Activated CD4-positive, alpha-beta T cell treated with anti-CD3 and anti-CD28 coated beads for 1 hour (primary cell): ENCODE measurements at regions not wholly inside any gene's neighbourhood (a gene's known extent, or its start where the extent isn't known, plus 50 kb on each side); places are given as distances from the start of the nearest gene placed in this dataset.
"Not testable (repeated sequence)": the region's sequence is repeated elsewhere in the genome, so short reads cannot be mapped to it uniquely, and the experiment has no call there.

ENCODE experiments used
- DNase-seq: peaks from one replicate; pipeline ENCODE4 v3.0.0-alpha.2; 2020

DNA sequence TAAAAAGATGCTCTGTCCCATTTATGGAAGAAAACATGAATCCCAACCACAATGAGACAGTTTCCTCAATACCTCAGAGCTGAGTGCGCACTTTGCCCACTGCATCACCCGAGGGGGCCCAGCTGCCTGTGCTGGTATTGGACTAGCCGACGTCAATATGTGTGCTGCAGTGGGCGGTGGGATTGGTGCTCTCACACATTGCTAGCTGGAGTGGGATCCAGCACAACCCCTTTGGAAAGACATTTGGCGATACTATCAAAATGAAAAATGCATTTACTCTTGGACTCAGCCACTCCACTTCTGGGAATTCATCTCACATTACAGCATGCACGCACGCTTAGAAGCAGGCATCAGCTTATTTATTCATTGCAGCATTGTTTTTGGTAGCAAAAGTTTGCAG is 289.2 kb upstream of the FOXF1 start:
- DNase-seq: no peak

DNA sequence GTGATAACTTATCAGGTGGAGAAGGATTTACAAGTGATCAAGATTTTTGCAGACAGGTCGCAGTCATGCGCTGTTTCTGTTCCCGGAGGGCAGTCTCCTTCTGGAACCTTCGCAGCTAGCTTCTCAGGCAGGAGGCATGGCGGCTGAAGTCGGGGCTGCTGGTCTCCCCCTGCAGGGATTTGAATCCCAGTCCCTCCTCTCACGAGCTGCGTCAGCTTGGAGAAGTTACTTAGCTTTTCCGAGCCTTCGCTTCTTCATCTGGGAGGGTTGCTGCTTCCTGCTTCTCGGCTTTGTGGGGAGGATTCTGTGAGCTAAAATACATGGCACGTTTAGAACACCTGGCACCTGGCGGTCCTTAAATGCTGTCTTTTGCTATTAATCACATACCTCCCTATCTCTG is 287.8 kb upstream of the FOXF1 start:
- no peak for DNase-seq

DNA sequence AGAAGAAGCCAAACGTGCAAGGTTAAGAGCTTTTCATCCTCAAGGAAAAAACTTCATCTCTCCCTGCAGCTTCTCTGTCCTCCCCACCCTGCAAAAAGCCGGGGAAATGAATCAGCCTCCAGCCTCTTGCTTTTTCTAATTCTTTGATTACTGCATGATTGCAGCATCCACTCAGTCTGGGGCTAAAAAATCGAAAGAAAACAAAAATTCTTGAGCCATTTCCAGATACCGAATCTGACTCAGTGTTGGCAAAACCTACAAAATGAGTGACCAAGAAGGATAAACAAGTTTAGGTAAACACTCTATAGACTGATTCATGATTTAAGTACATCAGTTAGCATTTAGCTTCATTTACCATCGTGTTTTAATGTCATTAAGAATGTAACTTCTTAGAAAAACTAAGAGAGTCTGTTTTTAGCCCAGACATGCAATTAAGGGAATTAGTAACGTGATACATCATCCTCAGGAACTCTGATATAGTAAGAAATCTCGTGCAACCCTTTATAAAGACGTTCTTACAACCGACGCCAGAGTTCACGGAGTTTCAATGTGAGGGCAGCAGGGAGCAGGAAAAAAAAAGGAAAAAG is 287.3 kb upstream of the FOXF1 start:
- no peak for DNase-seq

DNA sequence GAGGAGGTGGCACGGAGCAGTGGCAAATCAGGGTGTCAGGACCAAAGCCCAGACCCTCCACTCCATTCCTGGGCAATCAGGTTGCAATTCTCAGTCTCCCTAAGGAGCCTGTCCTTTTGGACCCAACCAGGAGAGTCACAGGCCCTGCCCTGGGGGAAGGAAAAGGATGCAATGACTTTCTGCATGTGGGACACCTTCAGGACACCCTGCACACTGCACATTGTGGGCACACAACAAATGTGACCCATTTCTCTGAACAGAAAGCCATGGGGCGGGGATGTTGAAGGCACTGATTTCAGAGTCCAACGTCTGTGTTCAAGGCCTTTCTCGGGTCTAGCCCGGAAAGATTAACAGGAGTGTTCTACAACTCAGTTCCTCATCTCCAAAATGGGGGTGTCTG is 286.2 kb upstream of the FOXF1 start:
- DNase-seq: no peak

DNA sequence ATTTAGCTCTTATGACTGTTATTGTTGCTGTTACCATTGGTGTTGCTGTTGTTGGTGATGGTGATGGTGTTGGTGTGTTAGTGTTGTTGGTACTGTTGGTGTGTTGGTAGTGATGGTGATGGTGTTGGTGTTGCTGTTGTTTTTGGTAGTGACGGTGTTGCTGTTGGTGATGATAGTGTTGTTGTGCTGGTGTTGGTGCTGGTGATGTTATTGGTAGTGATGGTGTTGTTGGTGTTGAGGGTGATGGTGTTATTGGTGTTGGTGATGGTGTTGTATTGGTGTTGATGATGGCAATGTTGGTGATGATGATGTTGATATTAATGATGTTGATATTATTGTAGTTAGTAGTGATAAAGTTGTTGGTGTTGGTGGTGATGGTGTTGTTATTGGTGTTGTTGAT is 285.7 kb upstream of the FOXF1 start:
- no peak for DNase-seq

DNA sequence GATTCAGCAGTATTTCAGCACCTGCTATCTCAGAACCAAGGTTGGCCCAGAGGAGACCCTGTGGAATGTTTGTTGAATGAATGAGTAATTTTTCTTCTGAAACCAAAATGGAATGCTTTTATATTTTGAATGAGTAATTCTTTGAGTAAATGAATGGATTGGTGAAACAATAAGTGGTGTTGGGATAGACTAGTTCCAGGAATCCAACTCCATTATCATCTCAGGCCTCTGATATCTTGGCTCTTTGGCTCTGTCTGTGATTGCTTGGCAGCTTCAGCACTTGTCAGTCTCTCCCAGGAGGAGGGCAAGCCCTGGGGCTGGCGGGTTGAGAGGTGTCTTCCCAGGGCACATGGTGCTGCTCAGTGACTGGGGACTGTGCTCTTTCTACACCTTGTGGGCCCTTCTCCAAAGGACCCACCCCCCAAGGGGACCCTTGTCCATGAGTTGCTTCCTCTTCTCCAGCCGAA is 284.4 kb upstream of the FOXF1 start:
- DNase-seq: no peak

DNA sequence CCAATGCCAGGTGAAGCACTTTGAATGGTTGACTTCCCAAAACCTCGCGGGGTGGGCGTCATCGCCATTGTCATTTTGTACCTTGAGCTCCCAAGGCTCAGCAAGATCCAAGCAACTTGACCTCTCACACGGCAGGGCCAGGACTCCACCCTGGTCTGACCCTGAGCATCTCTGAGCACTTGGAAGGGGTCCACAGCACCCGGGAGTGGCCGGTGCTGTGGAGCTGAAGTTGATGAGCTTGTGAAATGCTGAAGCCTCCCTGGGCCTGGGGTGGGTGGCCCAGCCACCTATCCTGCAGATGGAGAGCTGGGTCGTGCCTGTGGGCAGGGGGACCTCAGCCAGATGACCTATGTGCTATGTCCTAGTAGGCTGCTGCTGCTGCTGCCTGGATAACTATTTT is 283.3 kb upstream of the FOXF1 start:
- no peak for DNase-seq

DNA sequence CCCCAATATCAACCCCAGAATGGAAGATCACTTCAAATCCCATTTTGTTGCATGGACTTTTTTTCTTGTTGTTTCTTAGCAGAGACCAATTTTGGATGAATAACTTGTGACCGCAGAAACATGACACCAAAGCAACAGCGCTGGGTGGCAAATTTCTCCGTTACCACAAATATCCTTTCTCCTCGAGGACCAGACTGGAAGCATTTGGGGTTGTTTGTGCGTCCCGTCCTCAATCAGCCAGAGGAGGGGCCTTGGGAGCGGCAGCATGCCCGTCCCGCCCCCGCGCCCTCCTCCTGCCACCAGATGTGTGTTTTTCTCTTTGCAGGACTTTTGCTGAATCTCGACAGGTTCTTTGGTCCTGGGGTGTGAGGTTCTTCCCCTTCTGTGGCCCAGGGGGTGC is 282.5 kb upstream of the FOXF1 start:
- no peak for DNase-seq

DNA sequence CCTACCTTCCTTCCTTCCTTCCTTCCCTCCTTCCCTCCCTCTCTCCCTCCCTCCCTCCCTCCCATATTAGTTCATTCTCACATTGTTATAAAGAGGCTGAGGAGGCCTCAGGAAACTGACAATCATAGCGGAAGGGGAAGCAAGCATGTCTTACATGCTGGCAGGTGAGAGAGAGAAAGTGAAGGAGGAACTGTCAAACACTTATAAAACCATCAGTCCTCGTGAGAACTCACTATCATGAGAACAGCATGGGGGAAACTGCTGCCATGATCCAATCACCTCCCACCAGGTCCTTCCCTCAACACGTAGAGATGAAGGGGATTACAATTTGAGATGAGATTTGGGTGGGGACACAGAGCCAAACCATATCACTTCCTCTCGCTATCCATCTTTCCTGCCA is 281.6 kb upstream of the FOXF1 start:
- DNase-seq: no peak

DNA sequence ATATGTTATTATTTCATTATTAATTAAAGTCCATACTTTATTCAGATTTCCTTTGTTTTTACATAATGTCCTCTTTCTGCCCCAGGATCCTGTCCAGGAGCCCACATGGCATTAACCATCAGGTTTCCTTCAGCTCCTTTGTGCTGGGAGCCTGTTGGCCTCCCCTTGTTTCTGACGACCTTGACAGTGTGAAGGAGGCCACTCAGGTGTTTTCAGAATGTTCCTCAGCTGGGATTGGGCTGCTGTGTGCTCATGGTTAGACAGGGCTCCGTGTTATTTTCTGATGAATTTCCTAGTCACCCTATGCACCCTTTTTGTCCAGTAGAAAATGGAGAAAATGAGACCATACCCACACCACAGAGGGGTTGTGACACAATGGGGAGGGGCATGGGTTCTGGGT is 281.0 kb upstream of the FOXF1 start:
- no peak for DNase-seq

DNA sequence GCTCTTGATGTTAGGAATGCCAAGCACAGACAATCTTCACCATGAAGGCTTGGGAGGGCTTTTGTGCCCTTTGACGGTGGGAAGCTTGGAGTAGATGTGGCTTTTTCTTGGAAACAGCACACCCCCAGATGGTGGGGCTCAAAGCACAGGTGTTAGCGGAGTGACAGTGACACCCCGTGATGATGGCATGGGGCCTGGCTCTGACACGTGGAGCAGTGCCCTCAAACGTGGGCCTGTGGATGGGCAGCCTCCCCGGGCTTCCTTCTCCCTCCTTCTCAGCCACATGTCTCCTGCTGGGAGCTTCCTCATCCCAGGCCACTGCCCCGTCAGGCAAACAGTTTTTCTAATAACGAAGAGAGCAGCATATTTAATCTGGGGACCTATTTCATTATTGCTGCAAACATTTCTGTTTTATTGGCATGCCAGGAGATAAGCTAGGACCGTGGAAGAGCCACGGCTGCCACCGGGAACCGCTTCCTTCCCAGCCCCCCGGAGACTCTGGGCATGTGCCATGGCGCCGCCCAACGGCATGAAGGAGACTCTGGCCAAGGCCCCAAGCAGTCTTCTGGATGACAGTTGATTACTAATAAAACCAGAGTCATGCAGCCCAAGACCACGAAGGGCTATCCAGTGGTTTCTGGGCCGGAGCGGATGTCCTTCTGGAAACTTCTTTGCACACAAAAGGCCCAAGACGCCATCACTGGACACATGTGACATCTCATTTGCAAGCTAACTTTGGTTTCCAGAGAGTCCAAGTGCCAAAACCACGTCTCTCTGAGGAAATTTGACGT is 280.3 kb upstream of the FOXF1 start:
- no peak for DNase-seq

DNA sequence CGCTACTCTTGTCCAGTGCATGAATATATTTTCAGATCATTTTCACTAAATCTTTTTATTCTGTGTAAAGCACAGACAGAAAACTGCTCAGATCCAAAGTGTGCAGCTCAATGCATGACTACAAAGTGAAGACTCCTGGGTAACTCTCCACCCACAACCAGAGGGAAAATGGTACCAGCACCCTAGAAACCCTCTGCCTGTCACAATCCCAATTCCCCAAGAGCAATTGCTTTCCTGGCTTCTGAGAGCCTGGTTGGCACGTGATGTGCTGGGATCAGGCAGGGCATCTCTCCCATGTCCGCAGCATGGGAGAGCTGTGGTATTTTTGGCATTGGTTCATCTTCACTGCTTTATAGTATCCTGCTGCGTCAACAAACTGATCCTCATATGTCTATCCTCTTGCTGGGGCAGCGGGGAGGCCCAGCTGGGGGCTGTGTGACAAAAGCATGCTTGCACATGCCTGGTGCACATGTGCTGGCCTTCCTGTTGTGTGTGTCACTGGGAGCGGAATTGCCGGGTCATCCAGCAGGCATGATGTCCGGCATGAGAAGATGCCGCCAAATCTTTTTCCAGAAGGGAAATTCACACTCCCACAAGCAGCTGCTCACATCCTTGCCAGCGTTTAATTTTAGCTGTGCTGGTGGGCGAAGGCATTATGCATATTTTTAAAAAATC is 278.9 kb upstream of the FOXF1 start:
- no peak for DNase-seq

DNA sequence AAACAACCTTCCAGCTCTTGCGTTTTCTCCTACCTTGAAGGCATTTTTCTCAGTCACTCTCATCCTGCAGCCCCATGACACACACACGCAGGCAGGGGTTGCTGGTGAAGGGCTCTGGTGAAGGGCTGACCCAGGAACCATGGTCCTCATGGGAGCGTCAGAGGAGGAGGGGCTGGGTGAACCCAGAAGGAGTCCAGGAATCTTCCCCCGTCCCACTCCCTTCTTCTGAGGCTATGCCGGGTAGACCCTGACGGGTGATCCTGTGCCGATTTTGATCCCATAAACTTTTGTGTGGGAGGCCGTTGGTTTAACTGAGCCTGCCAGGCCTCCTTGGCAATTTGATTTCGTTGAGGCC is 278.4 kb upstream of the FOXF1 start:
- DNase-seq: no peak

DNA sequence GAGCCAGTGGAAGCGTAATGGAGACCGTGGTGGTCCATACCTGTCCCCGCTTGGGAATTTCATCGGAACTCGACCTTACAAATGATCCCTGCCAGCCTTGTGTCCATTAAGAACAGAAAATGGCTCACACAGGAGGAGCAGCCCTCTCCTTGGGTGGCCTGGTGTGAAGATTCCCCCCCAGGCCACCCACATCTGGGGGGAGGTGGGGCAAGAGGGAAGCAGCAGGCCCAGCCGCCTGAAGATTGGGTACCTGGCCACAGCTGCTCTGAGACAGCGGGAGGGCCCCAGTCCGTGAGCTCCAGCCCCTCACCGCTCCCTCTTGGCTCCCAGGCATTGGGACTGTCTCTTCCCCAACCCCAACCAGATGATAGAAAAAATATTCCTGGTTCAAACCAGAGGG is 277.8 kb upstream of the FOXF1 start:
- no peak for DNase-seq

DNA sequence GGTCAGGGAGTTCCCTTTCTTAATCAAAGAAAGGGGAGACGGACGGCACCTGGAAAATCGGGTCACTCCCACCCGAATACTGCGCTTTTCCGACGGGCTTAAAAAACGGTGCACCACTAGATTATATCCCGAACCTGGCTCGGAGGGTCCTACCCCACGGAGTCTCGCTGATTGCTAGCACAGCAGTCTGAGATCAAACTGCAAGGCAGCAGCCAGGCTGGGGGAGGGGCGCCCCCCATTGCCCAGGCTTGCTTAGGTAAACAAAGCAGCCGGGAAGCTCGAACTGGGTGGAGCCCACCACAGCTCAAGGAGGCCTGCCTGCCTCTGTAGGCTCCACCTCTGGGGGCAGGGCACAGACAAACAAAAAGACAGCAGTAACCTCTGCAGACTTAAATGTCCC is 276.8 kb upstream of the FOXF1 start:
- DNase-seq: not testable (repeated sequence)

DNA sequence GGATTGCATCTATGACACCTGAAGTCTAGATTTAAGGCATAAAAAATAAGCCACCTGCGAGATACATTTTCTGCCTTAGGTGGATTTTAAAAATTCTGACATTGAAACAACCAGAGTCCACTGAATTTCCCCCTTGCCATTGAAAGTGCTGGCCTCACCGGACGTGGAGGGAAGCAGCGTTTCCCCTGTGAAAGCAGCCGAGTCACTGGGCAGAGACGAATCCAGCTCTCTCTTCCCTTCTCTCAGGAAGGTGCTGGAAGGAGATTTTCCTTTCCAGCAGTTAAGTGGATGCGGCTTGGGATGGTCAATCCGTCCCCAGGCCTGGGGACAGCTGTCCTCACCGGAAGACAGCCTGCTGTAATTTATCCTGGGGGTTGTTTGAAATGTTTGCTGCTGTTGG is 270.9 kb upstream of the FOXF1 start:
- no peak for DNase-seq

DNA sequence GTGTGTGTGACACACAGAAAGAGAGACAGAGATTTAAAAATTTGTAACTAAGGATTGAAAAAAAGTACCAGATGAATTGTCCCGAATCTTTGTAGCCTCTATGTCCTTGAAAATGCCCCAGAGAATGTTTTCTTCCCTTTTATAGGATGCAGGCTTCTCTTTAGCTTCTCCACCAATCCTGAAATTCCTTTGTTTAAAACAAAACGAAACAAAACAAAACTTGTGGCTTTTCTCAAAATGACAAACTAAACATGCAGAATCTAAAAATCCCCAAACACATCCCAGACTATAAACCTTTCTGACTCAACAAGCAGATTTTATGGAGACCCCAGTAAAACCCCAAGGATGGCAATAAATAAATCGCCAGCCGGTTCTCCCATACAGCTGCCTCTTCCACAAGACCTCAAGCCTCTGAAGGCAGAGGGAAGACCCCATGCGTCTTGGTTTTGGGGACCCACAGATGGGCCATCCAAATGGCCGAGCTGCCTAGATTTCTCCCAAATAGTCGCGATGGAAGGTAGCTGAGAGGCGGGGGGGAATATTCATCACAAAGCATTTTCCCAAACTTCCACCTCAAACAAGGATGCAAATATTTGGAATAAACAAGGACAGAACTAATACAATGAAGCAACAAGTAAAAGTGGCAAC is 269.5 kb upstream of the FOXF1 start:
- DNase-seq: no peak

DNA sequence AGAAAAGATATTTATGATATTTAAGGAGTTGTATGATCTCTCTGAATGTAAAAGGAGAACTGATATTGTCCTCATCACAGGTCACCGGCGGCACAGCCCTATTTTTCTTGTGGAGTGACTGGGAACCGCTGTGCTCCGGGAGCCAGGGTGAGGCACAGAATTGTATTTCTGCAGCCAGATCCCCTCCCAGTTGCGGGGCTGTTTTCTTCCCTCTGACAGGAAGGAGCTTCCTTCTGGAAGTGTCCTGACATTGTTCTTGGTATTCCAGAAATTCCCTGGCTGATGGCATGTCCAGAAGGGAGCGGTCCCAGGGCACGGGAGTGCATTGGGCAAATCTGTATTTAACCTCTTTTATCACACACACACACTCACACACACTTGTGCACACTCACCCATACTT is 268.6 kb upstream of the FOXF1 start:
- no peak for DNase-seq

DNA sequence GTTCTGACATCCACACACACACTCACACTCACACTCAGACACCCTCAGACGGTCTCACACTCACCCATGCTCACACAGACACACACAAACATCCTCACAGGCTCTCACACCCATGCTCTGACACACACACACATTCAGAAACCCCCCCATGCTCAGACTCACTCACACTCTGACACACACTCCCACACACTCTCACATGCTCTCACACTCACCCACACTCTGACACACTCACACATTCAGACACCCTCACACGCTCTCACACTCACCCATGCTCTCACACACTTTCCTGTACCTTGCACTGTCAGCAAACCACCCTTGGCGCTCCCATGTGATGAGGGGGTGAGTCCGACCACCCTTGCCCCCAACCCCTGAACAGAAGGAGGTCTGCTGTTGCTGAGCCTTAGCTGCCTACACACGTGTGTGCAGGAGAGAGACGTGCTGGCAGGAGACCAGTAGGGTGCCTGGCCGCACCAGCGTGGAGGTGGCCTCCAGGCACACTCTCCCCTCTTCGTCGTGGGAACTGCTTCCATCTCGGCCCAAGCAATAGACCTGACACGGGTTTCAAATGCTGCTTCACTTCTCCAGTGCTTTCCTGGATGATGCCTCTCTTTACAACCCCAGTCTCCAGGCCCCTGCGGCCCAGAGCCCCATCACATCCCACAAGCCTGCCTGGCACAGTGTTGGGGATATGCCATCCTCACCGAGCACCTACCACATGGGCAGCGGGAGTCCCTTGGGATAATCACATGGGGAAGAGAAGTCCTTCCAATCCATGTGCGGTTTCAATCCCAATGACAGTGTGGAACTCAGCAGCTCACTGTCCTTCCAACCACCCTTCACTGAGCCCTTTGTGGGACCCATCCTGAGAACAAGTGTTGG is 267.8 kb upstream of the FOXF1 start:
- no peak for DNase-seq

DNA sequence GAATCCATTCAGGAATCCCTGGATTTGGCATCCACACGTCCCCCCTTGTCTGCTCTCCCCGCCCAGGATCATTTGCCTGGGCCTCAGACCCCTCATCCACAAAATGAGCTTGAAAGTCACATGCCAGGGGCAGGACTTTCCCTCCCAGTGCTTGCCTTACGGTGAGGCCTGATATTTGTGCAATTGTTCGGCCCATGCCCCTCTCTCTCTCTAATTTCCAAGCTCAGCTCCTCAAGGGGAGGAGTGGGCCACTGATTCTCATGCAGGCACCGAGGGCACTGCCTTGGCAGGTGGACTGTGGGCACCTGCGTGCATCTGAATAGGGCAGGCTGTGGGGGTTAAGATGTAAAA is 267.2 kb upstream of the FOXF1 start:
- DNase-seq: no peak

DNA sequence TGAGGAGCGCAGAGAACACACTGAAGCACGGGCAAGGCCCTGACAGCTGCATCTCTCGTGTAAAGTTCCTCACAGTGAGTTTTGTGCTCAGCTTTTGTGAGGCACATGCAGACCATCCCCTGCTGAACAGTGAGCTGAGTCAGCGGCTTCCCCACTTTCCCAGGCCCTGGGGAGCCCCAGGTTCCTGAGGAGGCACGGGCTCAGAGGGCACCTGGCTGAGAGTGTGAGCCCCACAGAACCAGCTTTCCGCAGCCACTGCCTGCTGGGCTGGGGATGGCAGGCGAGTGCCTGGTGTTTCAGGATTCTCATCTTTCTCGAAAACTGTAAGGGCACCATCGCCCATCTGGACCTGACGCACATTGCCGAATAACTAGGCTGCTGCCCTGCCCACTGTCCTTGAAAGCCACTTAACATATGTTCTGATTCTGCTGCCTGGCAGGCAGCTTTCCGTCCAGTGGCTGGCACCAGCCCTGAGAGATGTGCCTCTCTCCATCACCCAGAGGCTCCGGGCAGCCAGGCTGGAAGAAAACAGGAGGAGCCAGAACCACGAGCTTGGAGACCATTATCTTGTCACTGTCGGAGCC is 266.7 kb upstream of the FOXF1 start:
- no peak for DNase-seq

DNA sequence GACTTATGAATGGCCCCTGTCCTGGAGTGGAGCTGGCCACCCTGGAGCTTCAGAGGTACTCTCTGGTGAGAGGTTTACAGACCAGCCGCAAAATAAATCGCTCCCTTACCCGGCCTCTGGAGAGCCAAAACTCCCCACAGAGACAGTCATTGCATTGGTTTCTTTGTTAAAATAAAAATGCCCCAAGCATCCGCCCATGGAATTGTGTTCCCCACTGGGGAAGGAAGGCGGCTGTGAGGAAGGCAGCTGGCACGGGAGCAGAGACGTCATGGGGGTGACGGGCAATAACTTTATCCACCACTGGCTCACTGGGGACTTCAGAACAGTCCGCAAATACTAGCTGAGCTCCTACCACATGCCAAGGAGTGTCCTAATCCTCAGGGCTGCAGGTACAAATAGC is 266.2 kb upstream of the FOXF1 start:
- DNase-seq: no peak

DNA sequence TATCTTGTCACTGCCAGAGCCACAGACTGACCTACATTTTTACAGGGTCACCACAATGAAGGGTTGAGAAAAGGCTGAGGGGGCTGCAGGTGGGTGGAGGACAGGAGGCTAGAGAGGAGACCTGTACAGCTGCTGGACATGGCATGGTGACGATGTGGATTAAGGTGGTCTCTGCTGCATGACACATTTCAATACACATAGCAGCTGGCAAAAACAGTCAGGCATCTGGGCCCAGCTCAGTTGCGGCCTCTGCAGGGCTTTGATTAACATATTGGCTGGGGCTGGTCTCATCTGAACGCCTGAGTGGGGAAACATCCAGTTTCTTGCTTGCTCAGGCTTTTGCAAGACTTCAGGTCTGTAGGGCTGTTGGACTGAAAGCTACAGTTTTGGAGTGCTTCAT is 265.4 kb upstream of the FOXF1 start:
- DNase-seq: no peak
